Posterior cingulate gyrus (tissue), 11 donors: ENCODE measurements at regions not wholly inside any gene's neighbourhood (a gene's known extent, or its start where the extent isn't known, plus 50 kb on each side); places are given as distances from the start of the nearest gene placed in this dataset.
"Not testable (repeated sequence)": the region's sequence is repeated elsewhere in the genome, so short reads cannot be mapped to it uniquely, and the experiment has no call there.

Source experiments
- DNase-seq, 10 donors: peaks; one replicate each; pipeline versions ENCODE4 v3.0.0 to v3.0.0-alpha.2; 2020 to 2021; ENCODE audit warnings: mixed read lengths in 3 of 10
- intact Hi-C: fragments of 100-400 bp; cut with DNase I; formaldehyde crosslinking; loops from one replicate; pipeline ENCODE4 v1.15.1; 2023

GRCh38 chr11:91133361-91133760 lies 910.5 kb upstream of the CHORDC1 start:
- DNase-seq, result no peak
- intact Hi-C loops, result no loop called here

- intact Hi-C loops, result no loop called here
- no peak for DNase-seq
Observed at GRCh38 chr11:91129596-91129995, 906.7 kb upstream of the CHORDC1 start.

GRCh38 chr11:91124363-91124762 lies 901.5 kb upstream of the CHORDC1 start:
- DNase-seq, result no peak

DNA sequence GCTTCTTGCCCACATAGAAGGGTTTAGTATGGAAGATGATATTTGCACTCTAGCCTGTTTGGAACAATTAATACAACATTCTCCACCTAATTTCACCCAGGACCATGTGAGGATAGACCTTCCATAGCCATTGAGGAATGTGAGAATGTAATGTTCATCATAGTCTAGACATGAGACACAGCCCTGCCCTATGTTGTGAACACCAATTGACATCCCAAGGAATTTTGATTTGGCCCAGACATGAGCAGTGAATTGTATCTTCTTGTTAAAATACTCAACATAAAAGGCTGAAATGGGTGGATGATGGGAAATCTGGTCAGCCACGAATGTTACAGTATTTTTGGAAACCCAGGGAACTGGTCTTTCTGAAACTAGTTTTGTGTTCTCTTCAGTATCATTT lies 892.3 kb upstream of the CHORDC1 start:
- DNase-seq, result no peak
- intact Hi-C loops, result no loop called here

More at GRCh38 chr11:91124363-91124762, 901.5 kb upstream of the CHORDC1 start:
- intact Hi-C loops, result no loop called here

- intact Hi-C loops, result no loop called here
- DNase-seq, result no peak
Observed at GRCh38 chr11:91104237-91104636, 881.4 kb upstream of the CHORDC1 start.

GRCh38 chr11:91100427-91100826 lies 877.6 kb upstream of the CHORDC1 start:
- intact Hi-C loops, result no loop called here
- DNase-seq, result no peak

GRCh38 chr11:91097083-91097482 lies 874.2 kb upstream of the CHORDC1 start:
- intact Hi-C loops, result no loop called here
- no peak for DNase-seq

DNA sequence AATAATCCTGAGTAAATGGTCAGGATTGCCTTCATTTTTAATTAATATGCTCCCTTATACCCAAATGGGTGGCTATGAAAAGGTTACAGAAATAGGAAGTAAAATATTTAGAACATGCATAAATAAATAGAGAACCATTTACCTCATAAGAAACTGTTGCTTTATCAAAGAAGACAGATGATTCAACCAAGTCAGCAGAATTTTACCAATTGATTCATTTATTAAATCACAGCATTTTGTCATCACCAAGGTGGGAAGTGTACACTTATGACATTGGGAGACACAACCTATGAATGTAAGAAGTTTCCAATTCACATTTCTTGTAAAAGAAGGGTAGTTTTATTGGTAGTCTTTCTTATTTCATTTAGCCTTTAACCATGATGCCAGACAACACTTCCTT lies 870.3 kb upstream of the CHORDC1 start:
- no peak for DNase-seq
- intact Hi-C loops, result no loop called here

GRCh38 chr11:91091563-91091962 lies 868.7 kb upstream of the CHORDC1 start:
- DNase-seq, result no peak
- intact Hi-C loops, result no loop called here

GRCh38 chr11:91086028-91086427 lies 863.2 kb upstream of the CHORDC1 start:
- no peak for DNase-seq
- intact Hi-C loops, result no loop called here

GRCh38 chr11:91082255-91082654 lies 859.4 kb upstream of the CHORDC1 start:
- intact Hi-C loops, result no loop called here
- DNase-seq, result no peak

DNA sequence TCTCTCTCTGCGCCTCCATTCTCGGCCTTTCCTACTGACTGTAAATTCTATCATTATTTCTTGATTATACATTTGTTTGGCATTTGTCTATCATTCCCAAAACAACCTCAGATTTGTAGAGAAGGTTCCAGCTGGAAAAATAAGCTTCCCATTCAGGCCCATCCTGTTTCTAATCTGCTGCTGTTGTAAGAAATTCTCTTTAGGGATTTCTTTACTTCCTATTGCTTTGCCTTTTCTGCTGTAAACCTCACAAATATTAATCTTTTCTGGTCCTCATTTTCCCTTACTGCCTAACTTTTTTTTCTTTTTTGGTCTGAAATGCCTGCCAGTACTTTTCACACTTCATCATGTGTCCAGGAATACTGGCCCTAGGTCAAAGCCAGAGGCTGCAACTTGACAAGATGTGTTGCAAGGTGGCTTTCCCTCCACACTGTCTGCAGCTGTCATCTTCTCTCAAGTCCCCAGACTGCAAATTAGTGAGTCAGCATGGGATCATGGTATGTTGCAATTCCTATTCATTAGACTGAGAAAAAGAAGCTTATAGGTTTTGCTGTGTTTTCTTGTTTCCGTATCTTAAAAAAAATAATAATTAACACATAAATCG lies 858.7 kb upstream of the CHORDC1 start:
- intact Hi-C loops, result no loop called here
- no peak for DNase-seq

DNA sequence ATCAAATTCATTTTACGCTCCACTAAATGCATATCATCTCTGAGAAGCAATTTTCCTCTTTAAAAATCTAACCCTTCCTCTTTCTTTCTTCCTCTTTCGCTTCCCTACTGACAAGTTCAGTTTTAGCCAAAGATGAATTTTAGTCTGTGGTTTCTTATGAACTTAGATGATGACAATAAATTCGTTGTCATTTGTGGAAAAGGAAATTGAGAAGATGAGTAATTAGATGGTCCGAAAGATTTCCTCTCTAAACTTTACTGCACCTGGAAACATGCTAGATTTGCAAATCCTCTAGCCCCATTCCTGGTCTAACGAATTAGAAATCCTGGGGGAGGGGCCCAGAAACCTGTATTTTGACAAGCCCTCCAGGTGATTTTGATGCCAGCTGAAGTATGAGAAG lies 855.4 kb upstream of the CHORDC1 start:
- DNase-seq, result no peak
- intact Hi-C loops, result no loop called here

DNA sequence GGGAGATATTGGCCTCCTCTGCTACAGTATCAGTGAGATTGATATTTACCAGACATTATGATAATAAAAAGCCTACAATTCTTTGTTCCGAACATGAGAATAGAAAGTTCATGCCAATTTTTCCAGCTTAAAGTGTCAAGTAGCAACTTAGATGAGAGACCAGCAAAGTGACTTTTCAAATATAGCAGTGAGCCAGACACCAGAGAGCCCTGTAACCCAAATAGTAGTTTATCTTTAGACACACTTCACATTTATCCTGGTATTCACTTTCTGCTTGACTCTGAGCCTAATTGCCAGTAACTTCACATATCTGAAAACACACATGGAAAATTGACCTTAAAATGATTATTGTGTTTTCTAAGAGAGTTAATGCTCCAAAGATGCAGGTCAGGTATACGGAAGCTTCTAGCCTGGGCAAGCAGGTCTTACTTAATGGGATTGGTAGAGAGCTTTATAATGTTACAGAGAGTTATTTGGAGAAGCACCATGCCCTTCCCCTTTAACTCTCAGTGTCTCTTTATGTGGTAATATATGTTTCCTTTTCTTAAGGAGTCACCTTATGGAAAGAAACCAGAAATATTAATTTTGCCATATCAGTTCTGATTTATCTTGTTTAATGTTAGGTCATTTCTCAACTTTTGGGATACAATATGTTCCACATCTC lies 852.3 kb upstream of the CHORDC1 start:
- intact Hi-C loops, result no loop called here
- DNase-seq, result no peak

DNA sequence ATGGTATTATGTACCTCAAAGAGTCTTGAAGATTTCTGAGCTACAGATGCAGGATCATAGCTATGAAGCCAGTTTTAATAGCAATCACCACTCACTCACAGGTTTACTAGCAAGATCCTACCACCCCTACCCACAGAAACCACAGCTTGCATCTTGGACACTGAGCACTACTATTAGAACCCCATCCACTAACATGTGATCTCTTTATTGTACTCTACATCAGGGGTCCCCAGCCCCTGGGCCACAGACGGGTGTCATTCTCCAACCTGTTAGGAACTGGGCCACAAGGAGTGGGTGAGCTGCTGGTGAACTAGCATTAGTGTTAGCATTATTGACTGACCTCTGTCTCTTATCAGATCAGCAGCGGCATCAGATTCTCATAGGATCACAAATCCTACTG lies 844.8 kb upstream of the CHORDC1 start:
- no peak for DNase-seq
- intact Hi-C loops, result no loop called here

- DNase-seq, result no peak
- intact Hi-C loops, result no loop called here
Observed at GRCh38 chr11:91066456-91067047, 843.7 kb upstream of the CHORDC1 start.

DNA sequence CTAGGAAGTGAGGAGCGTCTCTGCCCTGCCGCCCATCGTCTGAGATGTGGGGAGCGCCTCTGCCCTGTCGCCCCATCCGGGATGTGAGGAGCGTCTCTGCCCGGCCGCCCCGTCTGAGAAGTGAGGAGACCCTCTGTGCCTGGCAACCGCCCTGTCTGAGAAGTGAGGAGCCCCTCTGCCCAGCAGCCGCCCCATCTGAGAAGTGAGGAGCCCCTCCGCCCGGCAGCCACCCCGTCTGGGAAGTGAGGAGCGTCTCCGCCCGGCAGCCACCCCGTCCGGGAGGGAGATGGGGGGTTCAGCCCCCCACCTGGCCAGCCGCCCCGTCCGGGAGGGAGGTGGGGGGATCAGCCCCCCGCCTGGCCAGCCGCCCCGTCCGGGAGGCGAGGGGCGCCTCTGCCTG lies 840.5 kb upstream of the CHORDC1 start:
- peak in 2 of 10 donors; percentile 60 to 66 for DNase-seq
- intact Hi-C loops, result not testable (repeated sequence)

- no peak for DNase-seq
- intact Hi-C loops, result no loop called here
Observed at GRCh38 chr11:91047882-91048281, 825.0 kb upstream of the CHORDC1 start.

GRCh38 chr11:91046261-91046660 lies 823.4 kb upstream of the CHORDC1 start:
- intact Hi-C loops, result no loop called here
- no peak for DNase-seq

- no peak for DNase-seq
- intact Hi-C loops, result no loop called here
Observed at GRCh38 chr11:91041626-91042025, 818.8 kb upstream of the CHORDC1 start.

- no peak for DNase-seq
- intact Hi-C loops, result no loop called here
Observed at GRCh38 chr11:91023731-91024130, 800.9 kb upstream of the CHORDC1 start.

GRCh38 chr11:91011503-91011902 lies 788.7 kb upstream of the CHORDC1 start:
- intact Hi-C loops, result no loop called here
- DNase-seq, result no peak
